Testis (tissue), 2 donors: ENCODE measurements at regions not wholly inside any gene's neighbourhood (a gene's known extent, or its start where the extent isn't known, plus 50 kb on each side); places are given as distances from the start of the nearest gene placed in this dataset.

Source experiments
- DNase-seq: peaks from one replicate; pipeline ENCODE4 v3.0.0-alpha.2; 2019
- H3K27ac ChIP-seq, 2 donors: fragments of 200-600 bp; sonication (generic); one replicate each; pipeline ENCODE4 v1.5.1; 2019
- H3K27me3 ChIP-seq: fragments of 200-600 bp; sonication (generic); one replicate; pipeline ENCODE4 v1.5.1; 2019
- H3K36me3 ChIP-seq: fragments of 200-600 bp; sonication (generic); one replicate; pipeline ENCODE4 v1.5.1; 2017; ENCODE audit warnings: low read depth; ENCODE audit errors: missing control alignments
- H3K4me1 ChIP-seq: fragments of 200-600 bp; sonication (generic); one replicate; pipeline ENCODE4 v1.5.1; 2019
- H3K4me3 ChIP-seq, 2 donors: fragments of 200-600 bp; sonication (generic); one replicate each; pipeline ENCODE4 v1.5.1; 2017 to 2019
- H3K9me3 ChIP-seq: fragments of 200-600 bp; sonication (generic); one replicate; pipeline ENCODE4 v1.5.1; 2017
- CTCF ChIP-seq, 3 experiments: fragments of 450-650 bp in 2 of 3; fragments of 200-600 bp in 1 of 3; sonication (generic) in 1 of 3; IDR thresholded peaks; one replicate each; pipeline ENCODE4 v1.5.1; 2016 to 2019; ENCODE audit warnings: antibody characterized with exemption in 3 of 3, mild to moderate bottlenecking in 2 of 3, moderate library complexity in 1 of 3
- POLR2A ChIP-seq: fragments of 450-650 bp; IDR thresholded peaks from one replicate; pipeline ENCODE4 v1.6.1; 2017; ENCODE audit warnings: antibody characterized with exemption, mild to moderate bottlenecking, moderate library complexity
- WGBS, 2 donors: methylation state at CpG; one replicate each; pipeline ENCODE4 v1.1.5; 2018; 5-methylcytosine and 5-hydroxymethylcytosine counted together
- intact Hi-C: fragments of 100-400 bp; cut with DNase I; formaldehyde crosslinking; loops from one replicate; pipeline ENCODE4 v1.15.1; 2023; ENCODE audit warnings: low total_unique reads

GRCh38 chr3:94611596-94611995 lies 548.7 kb downstream of the NSUN3 start:
- 81 to 91% methylated on average over 5 of the region's 5 CpGs for WGBS, 2 donors
- H3K4me3 ChIP-seq = no peak overlapping the region

GRCh38 chr3:94612631-94613030 lies 549.8 kb downstream of the NSUN3 start:
- 73 to 85% methylated on average over 1 of the region's 1 CpG for WGBS, 2 donors

More at GRCh38 chr3:94611596-94611995, 548.7 kb downstream of the NSUN3 start:
- no peak overlapping the region for H3K27ac ChIP-seq
- H3K4me1 ChIP-seq = no peaks in the 10 kb centered on the region
- H3K27me3 ChIP-seq = no peaks in the 10 kb centered on the region
- no peaks in the 10 kb centered on the region for H3K36me3 ChIP-seq
- no peak for DNase-seq
- TF ChIP-seq POLR2A = no peak
- no peak for TF ChIP-seq CTCF (IDR thresholded peaks at IDR 0.05)
- H3K9me3 ChIP-seq = no peaks in the 10 kb centered on the region
- intact Hi-C loops = no loop called here

GRCh38 chr3:94614192-94614591 lies 551.3 kb downstream of the NSUN3 start:
- no peak overlapping the region for H3K27ac ChIP-seq
- intact Hi-C loops = no loop called here
- no peaks in the 10 kb centered on the region for H3K36me3 ChIP-seq
- no peak for DNase-seq
- no peak overlapping the region for H3K4me3 ChIP-seq
- 82% methylated on average over 4 of the region's 4 CpGs for WGBS, 2 donors
- TF ChIP-seq CTCF (IDR thresholded peaks at IDR 0.05) = no peak
- no peak for TF ChIP-seq POLR2A
- no peaks in the 10 kb centered on the region for H3K27me3 ChIP-seq
- no peaks in the 10 kb centered on the region for H3K9me3 ChIP-seq
- no peaks in the 10 kb centered on the region for H3K4me1 ChIP-seq

More at GRCh38 chr3:94612631-94613030, 549.8 kb downstream of the NSUN3 start:
- no peak for TF ChIP-seq CTCF (IDR thresholded peaks at IDR 0.05)
- TF ChIP-seq POLR2A = no peak
- Histone ChIP-seq H3K27ac (no peak overlapping the region), H3K4me1 (no peaks in the 10 kb centered on the region), H3K27me3 (no peaks in the 10 kb centered on the region), H3K36me3 (no peaks in the 10 kb centered on the region), H3K4me3 (no peak overlapping the region), H3K9me3 (no peaks in the 10 kb centered on the region)
- DNase-seq = no peak
- intact Hi-C loops = no loop called here

- WGBS, 2 donors = 55 to 69% methylated on average over 2 of the region's 2 CpGs
- intact Hi-C loops = no loop called here
- no peak for DNase-seq
- no peaks in the 10 kb centered on the region for H3K36me3 ChIP-seq
- H3K27ac ChIP-seq = no peak overlapping the region
- H3K9me3 ChIP-seq = no peaks in the 10 kb centered on the region
- no peak overlapping the region for H3K4me3 ChIP-seq
- no peaks in the 10 kb centered on the region for H3K4me1 ChIP-seq
- H3K27me3 ChIP-seq = no peaks in the 10 kb centered on the region
- TF ChIP-seq CTCF (IDR thresholded peaks at IDR 0.05) (no peak), POLR2A (no peak)
Observed at GRCh38 chr3:94615275-94616065, 552.6 kb downstream of the NSUN3 start.

- no peak for DNase-seq
- Histone ChIP-seq H3K9me3 (no peaks in the 10 kb centered on the region), H3K27me3 (no peaks in the 10 kb centered on the region), H3K27ac (no peak overlapping the region), H3K4me3 (no peak overlapping the region), H3K36me3 (no peaks in the 10 kb centered on the region), H3K4me1 (no peaks in the 10 kb centered on the region)
- TF ChIP-seq POLR2A (no peak), CTCF (IDR thresholded peaks at IDR 0.05) (no peak)
- intact Hi-C loops = no loop called here
- 92 to 98% methylated on average over 2 of the region's 2 CpGs for WGBS, 2 donors
Observed at GRCh38 chr3:94616833-94617232, 554.0 kb downstream of the NSUN3 start.
